AG20443 (cell line): ENCODE measurements at regions not wholly inside any gene's neighbourhood (a gene's known extent, or its start where the extent isn't known, plus 50 kb on each side); places are given as distances from the start of the nearest gene placed in this dataset.

Experiments used
- DNase-seq: peaks from one replicate; pipeline ENCODE4 v3.0.0; 2012; ENCODE audit warnings: low spot score, mixed read lengths

GRCh38 chr18:42268186-42268725, 313.2 kb downstream of the PIK3C3 start:
- no peak for DNase-seq

- no peak for DNase-seq
These were observed 313.8 kb downstream of the PIK3C3 start for GRCh38 chr18:42268798-42269197.

- DNase-seq = no peak
These were observed 316.8 kb downstream of the PIK3C3 start for GRCh38 chr18:42271647-42272414.

- DNase-seq = peak; percentile 18
These were observed 319.6 kb downstream of the PIK3C3 start for GRCh38 chr18:42274488-42275137.

- no peak for DNase-seq
These were observed 320.1 kb downstream of the PIK3C3 start for GRCh38 chr18:42275138-42275535.

GRCh38 chr18:42275949-42276730, 321.1 kb downstream of the PIK3C3 start:
- no peak for DNase-seq

- no peak for DNase-seq
These were observed 326.1 kb downstream of the PIK3C3 start for GRCh38 chr18:42281124-42281523.

- DNase-seq = no peak
These were observed 326.8 kb downstream of the PIK3C3 start for GRCh38 chr18:42281851-42282250.

GRCh38 chr18:42287047-42287446, 332.0 kb downstream of the PIK3C3 start:
- no peak for DNase-seq

GRCh38 chr18:42288129-42288528, 333.1 kb downstream of the PIK3C3 start:
- no peak for DNase-seq

- DNase-seq = no peak
These were observed 334.5 kb downstream of the PIK3C3 start for GRCh38 chr18:42289526-42289925.

GRCh38 chr18:42290318-42291307, 335.6 kb downstream of the PIK3C3 start:
- DNase-seq = no peak

GRCh38 chr18:42292654-42293053, 337.6 kb downstream of the PIK3C3 start:
- no peak for DNase-seq

- no peak for DNase-seq
These were observed 341.2 kb downstream of the PIK3C3 start for GRCh38 chr18:42296192-42296591.

GRCh38 chr18:42296723-42297122, 341.7 kb downstream of the PIK3C3 start:
- no peak for DNase-seq

GRCh38 chr18:42298759-42299675, 344.0 kb downstream of the PIK3C3 start:
- DNase-seq = peak; percentile 86

- DNase-seq = no peak
These were observed 351.0 kb downstream of the PIK3C3 start for GRCh38 chr18:42305869-42306593.

GRCh38 chr18:42306594-42306980, 351.6 kb downstream of the PIK3C3 start:
- DNase-seq = no peak

GRCh38 chr18:42310956-42311355, 355.9 kb downstream of the PIK3C3 start:
- DNase-seq = peak; percentile 57

- no peak for DNase-seq
These were observed 371.7 kb downstream of the PIK3C3 start for GRCh38 chr18:42326752-42327151.
